ENCODE measurements at regions not wholly inside any gene's neighbourhood (a gene's known extent, or its start where the extent isn't known, plus 50 kb on each side); places are given as distances from the start of the nearest gene placed in this dataset.

DNA sequence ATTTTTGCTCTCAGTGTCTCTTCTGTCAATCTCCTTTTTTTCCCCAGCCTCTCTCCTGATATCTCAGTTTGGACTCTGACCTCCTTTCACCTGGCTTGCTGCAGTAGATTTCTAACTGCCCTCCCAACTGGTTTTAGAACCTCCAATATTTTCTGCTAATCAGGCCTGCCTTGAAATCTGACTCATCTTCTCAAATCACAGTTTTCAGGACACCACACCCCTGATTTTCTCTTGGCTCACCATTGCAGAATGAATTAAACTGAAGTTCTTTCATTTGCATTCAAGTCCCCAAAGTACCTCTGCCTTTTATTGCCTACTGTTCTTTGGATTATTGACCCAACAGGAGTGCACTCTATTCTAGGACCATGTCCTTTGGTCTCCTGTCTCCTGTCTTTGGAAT, 310.4 kb upstream of the TRPC7 start:
- TF ChIP-seq, protein P1, sequence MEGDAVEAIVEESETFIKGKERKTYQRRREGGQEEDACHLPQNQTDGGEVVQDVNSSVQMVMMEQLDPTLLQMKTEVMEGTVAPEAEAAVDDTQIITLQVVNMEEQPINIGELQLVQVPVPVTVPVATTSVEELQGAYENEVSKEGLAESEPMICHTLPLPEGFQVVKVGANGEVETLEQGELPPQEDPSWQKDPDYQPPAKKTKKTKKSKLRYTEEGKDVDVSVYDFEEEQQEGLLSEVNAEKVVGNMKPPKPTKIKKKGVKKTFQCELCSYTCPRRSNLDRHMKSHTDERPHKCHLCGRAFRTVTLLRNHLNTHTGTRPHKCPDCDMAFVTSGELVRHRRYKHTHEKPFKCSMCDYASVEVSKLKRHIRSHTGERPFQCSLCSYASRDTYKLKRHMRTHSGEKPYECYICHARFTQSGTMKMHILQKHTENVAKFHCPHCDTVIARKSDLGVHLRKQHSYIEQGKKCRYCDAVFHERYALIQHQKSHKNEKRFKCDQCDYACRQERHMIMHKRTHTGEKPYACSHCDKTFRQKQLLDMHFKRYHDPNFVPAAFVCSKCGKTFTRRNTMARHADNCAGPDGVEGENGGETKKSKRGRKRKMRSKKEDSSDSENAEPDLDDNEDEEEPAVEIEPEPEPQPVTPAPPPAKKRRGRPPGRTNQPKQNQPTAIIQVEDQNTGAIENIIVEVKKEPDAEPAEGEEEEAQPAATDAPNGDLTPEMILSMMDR (IDR thresholded peaks at IDR 0.05) = no peak
- no peak for TF ChIP-seq ZFX (IDR thresholded peaks at IDR 0.05; ENCODE audit: borderline replicate concordance)

Measured in 22Rv1 (cell line).